CD14-positive monocyte (primary cell): ENCODE measurements at regions not wholly inside any gene's neighbourhood (a gene's known extent, or its start where the extent isn't known, plus 50 kb on each side); places are given as distances from the start of the nearest gene placed in this dataset.

Experiments used
- DNase-seq, 3 donors: peaks; one replicate each; pipeline ENCODE4 v3.0.0-alpha.2; 2011 to 2022
- H2AFZ ChIP-seq: 2 replicates; pipeline ENCODE4 v1.6.0; 2012; ENCODE audit warnings: mild to moderate bottlenecking, low read depth, low read length, inconsistent platforms; ENCODE audit not compliant: insufficient read depth, poor library complexity, severe bottlenecking
- H3K27ac ChIP-seq, 2 donors: 1 replicate in 1 of 2; 2 replicates in 1 of 2; pipeline ENCODE4 v1.5.1; 2012 to 2013; ENCODE audit warnings: low read length in 2 of 2, control low read depth in 1 of 2, inconsistent platforms in 1 of 2, low read depth in 1 of 2, mild to moderate bottlenecking in 1 of 2
- H3K27me3 ChIP-seq, 2 donors: one replicate each; pipeline versions ENCODE4 v1.6.0 to v1.6.1; 2011 to 2013; ENCODE audit warnings: low read length in 2 of 2; ENCODE audit not compliant: control insufficient read depth in 2 of 2, insufficient read depth in 2 of 2
- H3K36me3 ChIP-seq, 2 donors: replicated peaks in 1 of 2; 1 replicate in 1 of 2; 2 replicates in 1 of 2; pipeline versions ENCODE4 v1.5.1 to v1.6.1; 2012 to 2013; ENCODE audit warnings: low read length in 2 of 2, control low read depth in 1 of 2, inconsistent platforms in 1 of 2, mild to moderate bottlenecking in 1 of 2; ENCODE audit not compliant: insufficient read depth in 2 of 2, control insufficient read depth in 1 of 2
- H3K4me1 ChIP-seq, 2 donors: 1 replicate in 1 of 2; 2 replicates in 1 of 2; pipeline versions ENCODE4 v1.5.1 to v1.6.1; 2012 to 2013; ENCODE audit warnings: low read length in 2 of 2, control low read depth in 1 of 2, inconsistent platforms in 1 of 2, mild to moderate bottlenecking in 1 of 2, moderate library complexity in 1 of 2; ENCODE audit not compliant: insufficient read depth in 2 of 2, control insufficient read depth in 1 of 2
- H3K4me2 ChIP-seq: replicated peaks from 2 replicates; pipeline ENCODE3; 2012; ENCODE audit warnings: low read length, moderate library complexity, mild to moderate bottlenecking; ENCODE audit not compliant: poor library complexity, severe bottlenecking; ENCODE audit errors: extremely low read depth
- H3K4me3 ChIP-seq, 3 experiments: fragments of 200-600 bp in 1 of 3; sonication (generic) in 1 of 3; replicated peaks in 1 of 3; 1 replicate in 2 of 3; 2 replicates in 1 of 3; pipeline ENCODE4 v1.5.1; 2011 to 2013; ENCODE audit warnings: low read length in 3 of 3, mild to moderate bottlenecking in 3 of 3, control low read depth in 2 of 3, low read depth in 2 of 3, inconsistent platforms in 1 of 3, moderate library complexity in 1 of 3
- H3K79me2 ChIP-seq: 2 replicates; pipeline ENCODE4 v1.6.0; 2012; ENCODE audit warnings: mild to moderate bottlenecking, control low read depth, inconsistent platforms, low read length, moderate library complexity; ENCODE audit not compliant: insufficient read depth
- H3K9ac ChIP-seq: 2 replicates; pipeline ENCODE4 v1.6.0; 2017; ENCODE audit warnings: low read length, mild to moderate bottlenecking; ENCODE audit not compliant: insufficient read depth, poor library complexity, severe bottlenecking
- H3K9me3 ChIP-seq, 2 donors: replicated peaks in 1 of 2; 1 replicate in 1 of 2; 2 replicates in 1 of 2; pipeline versions ENCODE4 v1.5.1 to v1.6.1; 2012 to 2013; ENCODE audit warnings: low read length in 2 of 2, control low read depth in 1 of 2; ENCODE audit not compliant: control insufficient read depth in 1 of 2, insufficient read depth in 1 of 2
- H4K20me1 ChIP-seq: 2 replicates; pipeline ENCODE4 v1.6.0; 2012; ENCODE audit warnings: mild to moderate bottlenecking, low read length, control low read depth, moderate library complexity; ENCODE audit not compliant: insufficient read depth
- H3K27ac Mint-ChIP-seq, 7 donors: one replicate each; pipeline ENCODE4 v1.8.0; 2020; ENCODE audit warnings: mild to moderate bottlenecking in 7 of 7, mixed read lengths in 7 of 7, moderate library complexity in 6 of 7, inconsistent platforms in 2 of 7
- H3K27me3 Mint-ChIP-seq, 3 donors: one replicate each; pipeline ENCODE4 v1.8.0; 2021 to 2022; ENCODE audit warnings: low read depth in 3 of 3, mild to moderate bottlenecking in 3 of 3, mixed read lengths in 3 of 3, moderate library complexity in 3 of 3, inconsistent platforms in 1 of 3
- H3K36me3 Mint-ChIP-seq, 2 donors: one replicate each; pipeline ENCODE4 v1.8.0; 2020; ENCODE audit warnings: mixed read lengths in 2 of 2, inconsistent platforms in 1 of 2, mild to moderate bottlenecking in 1 of 2
- H3K4me1 Mint-ChIP-seq: one replicate; pipeline ENCODE4 v1.8.0; 2020; ENCODE audit warnings: mild to moderate bottlenecking, mixed read lengths
- H3K4me3 Mint-ChIP-seq, 2 donors: one replicate each; pipeline ENCODE4 v1.8.0; 2020; ENCODE audit warnings: mild to moderate bottlenecking in 2 of 2, mixed read lengths in 2 of 2, moderate library complexity in 1 of 2
- H3K9me3 Mint-ChIP-seq, 7 donors: one replicate each; pipeline ENCODE4 v1.8.0; 2020 to 2022; ENCODE audit warnings: mixed read lengths in 7 of 7, mild to moderate bottlenecking in 6 of 7, moderate library complexity in 6 of 7, inconsistent platforms in 2 of 7
- CTCF ChIP-seq: fragments of 200-600 bp; IDR thresholded peaks from one replicate; pipeline ENCODE4 v1.8.0; 2022; ENCODE audit warnings: antibody characterized with exemption, mild to moderate bottlenecking
- WGBS: methylation state at CpG from one replicate; pipeline ENCODE4 v1.1.5; 2013; ENCODE audit warnings: missing lambda C conversion rate; ENCODE audit not compliant: insufficient coverage; 5-methylcytosine and 5-hydroxymethylcytosine counted together
- intact Hi-C, 2 donors: fragments of 100-400 bp; cut with micrococcal nuclease; formaldehyde crosslinking; loops; one replicate each; pipeline versions ENCODE4 v1.15.0 to v1.15.1; 2023

- WGBS, result 67% methylated on average over 1 of the region's 1 CpG
- H3K36me3 Mint-ChIP-seq, result no peaks in the 10 kb centered on the region
- Histone ChIP-seq H2AFZ (no peak overlapping the region), H3K4me1 (no peaks in the 10 kb centered on the region), H3K9me3 (no peaks in the 10 kb centered on the region), H3K36me3 (no peaks in the 10 kb centered on the region), H3K79me2 (no peaks in the 10 kb centered on the region), H3K4me2 (no peak overlapping the region), H3K27ac (no peak overlapping the region), H3K4me3 (no peak overlapping the region), H3K9ac (no peak overlapping the region), H4K20me1 (no peaks in the 10 kb centered on the region), H3K27me3 (no peaks in the 10 kb centered on the region)
- H3K4me3 Mint-ChIP-seq, result no peak overlapping the region
- DNase-seq, result no peak
- no peaks in the 10 kb centered on the region for H3K4me1 Mint-ChIP-seq
- no peaks in the 10 kb centered on the region for H3K27me3 Mint-ChIP-seq
- H3K27ac Mint-ChIP-seq, result no peak overlapping the region
- intact Hi-C loops, result no loop called here
- no peak for TF ChIP-seq CTCF
- H3K9me3 Mint-ChIP-seq, result peaks cover 0 to 9% (median 2%) of the 10 kb centered on the region in 7 donors
These were observed 550.3 kb upstream of the LRRTM1 start for GRCh38 chr2:80854831-80855230.

- Histone ChIP-seq H3K79me2 (no peaks in the 10 kb centered on the region), H3K9ac (no peak overlapping the region), H3K4me1 (no peaks in the 10 kb centered on the region), H3K9me3 (no peaks in the 10 kb centered on the region), H3K27me3 (no peaks in the 10 kb centered on the region), H3K4me3 (no peak overlapping the region), H3K27ac (no peak overlapping the region), H4K20me1 (no peaks in the 10 kb centered on the region), H3K4me2 (no peak overlapping the region), H3K36me3 (no peaks in the 10 kb centered on the region), H2AFZ (no peak overlapping the region)
- no peaks in the 10 kb centered on the region for H3K36me3 Mint-ChIP-seq
- DNase-seq, result no peak
- H3K27ac Mint-ChIP-seq, result no peak overlapping the region
- TF ChIP-seq CTCF, result no peak
- intact Hi-C loops, result no loop called here
- H3K27me3 Mint-ChIP-seq, result no peaks in the 10 kb centered on the region
- 14% methylated on average over 1 of the region's 2 CpGs for WGBS
- no peaks in the 10 kb centered on the region for H3K4me1 Mint-ChIP-seq
- H3K9me3 Mint-ChIP-seq, result peaks cover 0 to 6% (median 2%) of the 10 kb centered on the region in 7 donors
- H3K4me3 Mint-ChIP-seq, result no peak overlapping the region
These were observed 548.2 kb upstream of the LRRTM1 start for GRCh38 chr2:80852808-80853139.
